ENCODE measurements at regions not wholly inside any gene's neighbourhood (a gene's known extent, or its start where the extent isn't known, plus 50 kb on each side); places are given as distances from the start of the nearest gene placed in this dataset.
A peak's percentile ranks its signal among the peaks of the same experiment; 100 is the strongest.

DNA sequence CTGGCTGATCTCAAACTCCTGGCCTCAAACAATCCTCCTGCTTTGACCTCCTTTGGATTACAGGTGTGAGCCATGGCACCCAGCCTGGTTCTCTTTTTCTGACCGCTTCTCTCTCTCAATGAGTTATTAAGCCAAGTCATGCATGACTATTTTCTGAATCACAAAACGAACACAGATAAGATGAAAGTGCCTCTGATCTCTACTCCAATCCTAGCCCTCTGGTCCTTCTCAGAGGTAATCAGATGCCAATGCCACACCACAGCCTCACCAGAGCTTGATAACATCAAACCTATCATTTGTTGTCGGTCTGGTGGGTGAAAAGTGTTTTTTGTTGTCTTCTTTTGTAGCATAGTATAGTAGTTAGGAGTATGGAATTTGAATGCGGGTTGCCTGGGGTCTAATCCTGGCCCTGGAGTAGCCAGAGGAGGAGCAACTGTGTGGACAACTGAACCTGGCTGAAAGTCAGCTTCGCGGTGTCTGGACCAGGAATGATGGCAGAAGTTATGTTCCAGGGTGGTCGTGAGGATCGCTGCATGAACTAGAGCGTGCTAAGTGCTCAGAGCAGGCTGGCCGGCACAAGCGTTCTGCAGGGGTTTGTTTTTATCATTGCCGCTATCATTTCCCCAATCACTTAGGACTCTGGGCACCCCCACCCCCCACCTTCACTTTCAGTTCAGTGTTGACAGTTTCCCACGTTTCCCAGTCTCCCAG is 77.9 kb downstream of the SPRING1 start:
- no peak overlapping the region for H3K4me3 ChIP-seq
- intact Hi-C loops (cut with DNase I; ENCODE audit: low total_unique reads): no loop called here
- H3K4me1 ChIP-seq: peaks cover 0 to 27% (median 10%) of the 10 kb centered on the region in 4 donors
- no peaks in the 10 kb centered on the region for H3K36me3 ChIP-seq
- peak overlapping the region; percentile 27 to 82 for H3K27ac ChIP-seq
- no peaks in the 10 kb centered on the region for H3K9me3 ChIP-seq
- DNase-seq: no peak
- TF ChIP-seq, protein P1, sequence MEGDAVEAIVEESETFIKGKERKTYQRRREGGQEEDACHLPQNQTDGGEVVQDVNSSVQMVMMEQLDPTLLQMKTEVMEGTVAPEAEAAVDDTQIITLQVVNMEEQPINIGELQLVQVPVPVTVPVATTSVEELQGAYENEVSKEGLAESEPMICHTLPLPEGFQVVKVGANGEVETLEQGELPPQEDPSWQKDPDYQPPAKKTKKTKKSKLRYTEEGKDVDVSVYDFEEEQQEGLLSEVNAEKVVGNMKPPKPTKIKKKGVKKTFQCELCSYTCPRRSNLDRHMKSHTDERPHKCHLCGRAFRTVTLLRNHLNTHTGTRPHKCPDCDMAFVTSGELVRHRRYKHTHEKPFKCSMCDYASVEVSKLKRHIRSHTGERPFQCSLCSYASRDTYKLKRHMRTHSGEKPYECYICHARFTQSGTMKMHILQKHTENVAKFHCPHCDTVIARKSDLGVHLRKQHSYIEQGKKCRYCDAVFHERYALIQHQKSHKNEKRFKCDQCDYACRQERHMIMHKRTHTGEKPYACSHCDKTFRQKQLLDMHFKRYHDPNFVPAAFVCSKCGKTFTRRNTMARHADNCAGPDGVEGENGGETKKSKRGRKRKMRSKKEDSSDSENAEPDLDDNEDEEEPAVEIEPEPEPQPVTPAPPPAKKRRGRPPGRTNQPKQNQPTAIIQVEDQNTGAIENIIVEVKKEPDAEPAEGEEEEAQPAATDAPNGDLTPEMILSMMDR (IDR thresholded peaks at IDR 0.05): no peak
- H3K27me3 ChIP-seq: no peaks in the 10 kb centered on the region

DNA sequence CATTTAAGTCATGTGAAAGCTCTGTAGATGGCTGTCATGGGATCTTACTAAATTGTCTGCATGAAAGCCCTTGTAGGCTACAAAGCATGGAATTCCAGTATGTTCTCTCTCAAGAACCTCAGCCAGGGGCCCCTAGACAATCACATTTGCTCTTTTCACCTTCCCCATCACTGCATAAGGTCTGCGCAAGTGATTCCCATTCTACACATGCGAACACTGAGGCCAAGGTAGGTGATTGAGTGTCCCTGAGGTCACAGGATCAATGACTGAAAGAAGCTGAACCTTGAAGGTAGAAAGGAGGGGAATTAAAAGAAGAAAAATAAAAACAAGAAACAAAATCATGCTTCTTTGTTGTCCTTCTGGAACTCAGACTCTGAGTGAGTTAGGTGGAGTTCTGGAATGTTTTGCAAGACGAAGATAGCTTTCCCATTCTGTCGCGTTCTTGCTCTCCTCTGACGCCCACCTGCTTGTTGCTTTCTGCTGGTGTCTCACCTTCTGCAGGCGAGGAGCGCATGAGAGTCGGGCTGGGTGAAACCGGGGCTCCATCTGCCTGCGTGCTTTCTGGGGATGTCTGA is 79.9 kb downstream of the SPRING1 start:
- TF ChIP-seq, protein P1 (IDR thresholded peaks at IDR 0.05): no peak
- intact Hi-C loops (cut with DNase I; ENCODE audit: low total_unique reads): no loop called here
- Histone ChIP-seq H3K9me3 (no peaks in the 10 kb centered on the region), H3K27me3 (no peaks in the 10 kb centered on the region), H3K4me3 (peak overlapping the region; percentile 36), H3K27ac (peak overlapping the region; percentile 73 to 82), H3K4me1 (peaks cover 0 to 27% (median 10%) of the 10 kb centered on the region in 4 donors), H3K36me3 (no peaks in the 10 kb centered on the region)
- no peak for DNase-seq

- intact Hi-C loops (cut with DNase I; ENCODE audit: low total_unique reads): no loop called here
- no peak for DNase-seq
- H3K4me1 ChIP-seq: peaks cover 0 to 27% (median 10%) of the 10 kb centered on the region in 4 donors
Measured at GRCh38 chr12:116656306-116656705, 81.6 kb downstream of the SPRING1 start.

GRCh38 chr12:116654226-116654743 is 83.6 kb downstream of the SPRING1 start:
- no peaks in the 10 kb centered on the region for H3K27me3 ChIP-seq
- no peak for DNase-seq
- TF ChIP-seq, protein P1 (IDR thresholded peaks at IDR 0.05): no peak
- no peak overlapping the region for H3K27ac ChIP-seq
- no peak overlapping the region for H3K4me3 ChIP-seq
- no peaks in the 10 kb centered on the region for H3K36me3 ChIP-seq
- no peaks in the 10 kb centered on the region for H3K9me3 ChIP-seq
- intact Hi-C loops (cut with DNase I; ENCODE audit: low total_unique reads): no loop called here
- H3K4me1 ChIP-seq: peaks cover 0 to 17% (median 8%) of the 10 kb centered on the region in 4 donors

More at GRCh38 chr12:116656306-116656705, 81.6 kb downstream of the SPRING1 start:
- Histone ChIP-seq H3K9me3 (no peaks in the 10 kb centered on the region), H3K27me3 (no peaks in the 10 kb centered on the region), H3K36me3 (no peaks in the 10 kb centered on the region), H3K4me3 (no peak overlapping the region), H3K27ac (no peak overlapping the region)
- TF ChIP-seq, protein P1 (IDR thresholded peaks at IDR 0.05): no peak

- intact Hi-C loops (cut with DNase I; ENCODE audit: low total_unique reads): no loop called here
- no peaks in the 10 kb centered on the region for H3K27me3 ChIP-seq
- TF ChIP-seq, protein P1 (IDR thresholded peaks at IDR 0.05): no peak
- DNase-seq: no peak
- H3K4me1 ChIP-seq: no peaks in the 10 kb centered on the region
- H3K9me3 ChIP-seq: no peaks in the 10 kb centered on the region
- H3K27ac ChIP-seq: no peak overlapping the region
- no peak overlapping the region for H3K4me3 ChIP-seq
- H3K36me3 ChIP-seq: no peaks in the 10 kb centered on the region
Measured at GRCh38 chr12:116651089-116651488, 86.8 kb downstream of the SPRING1 start.
